ENCODE measurements at regions not wholly inside any gene's neighbourhood (a gene's known extent, or its start where the extent isn't known, plus 50 kb on each side); places are given as distances from the start of the nearest gene placed in this dataset.

GRCh38 chr5:136703036-136703435, 337.7 kb upstream of the TRPC7 start:
- TF ChIP-seq, protein P1, sequence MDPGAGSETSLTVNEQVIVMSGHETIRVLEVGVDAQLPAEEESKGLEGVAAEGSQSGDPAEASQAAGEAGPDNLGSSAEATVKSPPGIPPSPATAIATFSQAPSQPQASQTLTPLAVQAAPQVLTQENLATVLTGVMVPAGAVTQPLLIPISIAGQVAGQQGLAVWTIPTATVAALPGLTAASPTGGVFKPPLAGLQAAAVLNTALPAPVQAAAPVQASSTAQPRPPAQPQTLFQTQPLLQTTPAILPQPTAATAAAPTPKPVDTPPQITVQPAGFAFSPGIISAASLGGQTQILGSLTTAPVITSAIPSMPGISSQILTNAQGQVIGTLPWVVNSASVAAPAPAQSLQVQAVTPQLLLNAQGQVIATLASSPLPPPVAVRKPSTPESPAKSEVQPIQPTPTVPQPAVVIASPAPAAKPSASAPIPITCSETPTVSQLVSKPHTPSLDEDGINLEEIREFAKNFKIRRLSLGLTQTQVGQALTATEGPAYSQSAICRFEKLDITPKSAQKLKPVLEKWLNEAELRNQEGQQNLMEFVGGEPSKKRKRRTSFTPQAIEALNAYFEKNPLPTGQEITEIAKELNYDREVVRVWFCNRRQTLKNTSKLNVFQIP (CRISPR knock-in tag; IDR thresholded peaks at IDR 0.05; ENCODE audit: borderline replicate concordance, low read depth), result no peak
- ATAC-seq, result no peak

- TF ChIP-seq TOX (CRISPR knock-in tag; IDR thresholded peaks at IDR 0.05; ENCODE audit: borderline replicate concordance), result no peak
- no peak for ATAC-seq
Observed at GRCh38 chr5:136701191-136701590, 335.8 kb upstream of the TRPC7 start.

DNA sequence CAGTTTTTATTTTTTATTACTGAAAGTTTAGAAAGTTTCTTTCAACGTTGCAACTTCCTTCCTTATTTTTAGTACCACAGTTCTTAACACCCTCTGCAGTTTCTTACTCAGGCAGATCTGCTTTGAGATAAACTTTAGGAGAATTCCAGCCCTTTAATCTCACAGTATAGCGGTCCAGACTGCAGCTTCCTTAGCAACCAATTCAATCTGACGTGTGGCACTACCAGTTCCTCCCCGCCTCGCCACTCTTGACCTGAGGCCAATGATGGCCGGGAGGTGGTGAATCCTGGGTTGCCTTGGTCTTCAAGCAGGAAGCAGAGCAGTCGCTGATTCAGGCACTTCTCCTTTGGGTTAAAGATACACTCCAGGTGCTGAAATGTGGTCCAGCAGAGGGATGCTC, 334.3 kb upstream of the TRPC7 start:
- no peak for ATAC-seq
- no peak for TF ChIP-seq GLIS3 (CRISPR knock-in tag; IDR thresholded peaks at IDR 0.05)
- no peak for TF ChIP-seq ZFP30 (CRISPR knock-in tag; IDR thresholded peaks at IDR 0.05)
- no peak for TF ChIP-seq TCF4 (CRISPR knock-in tag; IDR thresholded peaks at IDR 0.05; ENCODE audit: borderline replicate concordance)
- no peak for TF ChIP-seq ZC3H10 (CRISPR knock-in tag; IDR thresholded peaks at IDR 0.05)
- TF ChIP-seq, protein P2, sequence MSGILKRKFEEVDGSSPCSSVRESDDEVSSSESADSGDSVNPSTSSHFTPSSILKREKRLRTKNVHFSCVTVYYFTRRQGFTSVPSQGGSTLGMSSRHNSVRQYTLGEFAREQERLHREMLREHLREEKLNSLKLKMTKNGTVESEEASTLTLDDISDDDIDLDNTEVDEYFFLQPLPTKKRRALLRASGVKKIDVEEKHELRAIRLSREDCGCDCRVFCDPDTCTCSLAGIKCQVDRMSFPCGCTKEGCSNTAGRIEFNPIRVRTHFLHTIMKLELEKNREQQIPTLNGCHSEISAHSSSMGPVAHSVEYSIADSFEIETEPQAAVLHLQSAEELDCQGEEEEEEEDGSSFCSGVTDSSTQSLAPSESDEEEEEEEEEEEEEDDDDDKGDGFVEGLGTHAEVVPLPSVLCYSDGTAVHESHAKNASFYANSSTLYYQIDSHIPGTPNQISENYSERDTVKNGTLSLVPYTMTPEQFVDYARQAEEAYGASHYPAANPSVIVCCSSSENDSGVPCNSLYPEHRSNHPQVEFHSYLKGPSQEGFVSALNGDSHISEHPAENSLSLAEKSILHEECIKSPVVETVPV (CRISPR knock-in tag; IDR thresholded peaks at IDR 0.05), result no peak
- no peak for TF ChIP-seq PPARA (CRISPR knock-in tag; IDR thresholded peaks at IDR 0.05; ENCODE audit: borderline replicate concordance)
- no peak for TF ChIP-seq ARNTL (CRISPR knock-in tag; IDR thresholded peaks at IDR 0.05; ENCODE audit: borderline replicate concordance, low read depth)
- no peak for TF ChIP-seq BACH2 (CRISPR knock-in tag; IDR thresholded peaks at IDR 0.05; ENCODE audit: borderline replicate concordance)
- no peak for TF ChIP-seq SNAI2 (CRISPR knock-in tag; IDR thresholded peaks at IDR 0.05)
- no peak for TF ChIP-seq TOX (CRISPR knock-in tag; IDR thresholded peaks at IDR 0.05; ENCODE audit: borderline replicate concordance)
- TF ChIP-seq, protein P1 (CRISPR knock-in tag; IDR thresholded peaks at IDR 0.05; ENCODE audit: borderline replicate concordance, low read depth), result no peak
- TF ChIP-seq ISL1 (CRISPR knock-in tag; IDR thresholded peaks at IDR 0.05), result no peak
- TF ChIP-seq CREB5 (CRISPR knock-in tag; IDR thresholded peaks at IDR 0.05; ENCODE audit: low read depth), result no peak
- TF ChIP-seq ESRRG (CRISPR knock-in tag; IDR thresholded peaks at IDR 0.05), result no peak
- TF ChIP-seq, protein P3, sequence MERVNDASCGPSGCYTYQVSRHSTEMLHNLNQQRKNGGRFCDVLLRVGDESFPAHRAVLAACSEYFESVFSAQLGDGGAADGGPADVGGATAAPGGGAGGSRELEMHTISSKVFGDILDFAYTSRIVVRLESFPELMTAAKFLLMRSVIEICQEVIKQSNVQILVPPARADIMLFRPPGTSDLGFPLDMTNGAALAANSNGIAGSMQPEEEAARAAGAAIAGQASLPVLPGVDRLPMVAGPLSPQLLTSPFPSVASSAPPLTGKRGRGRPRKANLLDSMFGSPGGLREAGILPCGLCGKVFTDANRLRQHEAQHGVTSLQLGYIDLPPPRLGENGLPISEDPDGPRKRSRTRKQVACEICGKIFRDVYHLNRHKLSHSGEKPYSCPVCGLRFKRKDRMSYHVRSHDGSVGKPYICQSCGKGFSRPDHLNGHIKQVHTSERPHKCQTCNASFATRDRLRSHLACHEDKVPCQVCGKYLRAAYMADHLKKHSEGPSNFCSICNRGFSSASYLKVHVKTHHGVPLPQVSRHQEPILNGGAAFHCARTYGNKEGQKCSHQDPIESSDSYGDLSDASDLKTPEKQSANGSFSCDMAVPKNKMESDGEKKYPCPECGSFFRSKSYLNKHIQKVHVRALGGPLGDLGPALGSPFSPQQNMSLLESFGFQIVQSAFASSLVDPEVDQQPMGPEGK (CRISPR knock-in tag; IDR thresholded peaks at IDR 0.05; ENCODE audit: borderline replicate concordance), result no peak
- TF ChIP-seq CSDC2 (CRISPR knock-in tag; IDR thresholded peaks at IDR 0.05), result no peak

DNA sequence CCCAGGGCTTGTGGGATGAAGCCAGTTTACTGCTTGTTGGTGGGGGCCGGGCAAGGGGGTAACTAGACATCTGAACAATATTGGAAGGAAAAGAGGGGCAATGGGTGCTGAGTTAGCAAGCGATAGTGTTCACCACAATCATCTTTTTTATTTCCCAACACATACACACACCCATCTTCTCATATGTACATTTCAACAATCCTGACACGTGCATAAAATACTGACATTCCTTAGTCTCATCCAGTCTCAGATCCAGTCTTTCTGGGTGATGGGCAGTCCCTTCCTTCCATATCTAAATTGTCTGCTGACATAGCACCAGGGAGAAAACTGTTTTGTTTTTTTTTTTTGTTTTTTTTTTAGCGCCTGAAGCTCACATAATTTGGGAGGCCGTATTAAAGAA, 333.6 kb upstream of the TRPC7 start:
- TF ChIP-seq ZFP30 (CRISPR knock-in tag; IDR thresholded peaks at IDR 0.05) (no peak), ZNF70 (CRISPR knock-in tag; IDR thresholded peaks at IDR 0.05) (no peak), ZC3H10 (CRISPR knock-in tag; IDR thresholded peaks at IDR 0.05) (no peak), CSDC2 (CRISPR knock-in tag; IDR thresholded peaks at IDR 0.05) (no peak), TOX (CRISPR knock-in tag; IDR thresholded peaks at IDR 0.05; ENCODE audit: borderline replicate concordance) (no peak)
- ATAC-seq, result no peak

GRCh38 chr5:136694258-136694657, 328.9 kb upstream of the TRPC7 start:
- no peak for ATAC-seq
- TF ChIP-seq CREB5 (CRISPR knock-in tag; IDR thresholded peaks at IDR 0.05; ENCODE audit: low read depth) (no peak), GLIS3 (CRISPR knock-in tag; IDR thresholded peaks at IDR 0.05) (no peak), OSR1 (CRISPR knock-in tag; IDR thresholded peaks at IDR 0.05) (no peak), BACH2 (CRISPR knock-in tag; IDR thresholded peaks at IDR 0.05; ENCODE audit: borderline replicate concordance) (no peak), ISL1 (CRISPR knock-in tag; IDR thresholded peaks at IDR 0.05) (no peak), ZNF70 (CRISPR knock-in tag; IDR thresholded peaks at IDR 0.05) (no peak), ZNF565 (CRISPR knock-in tag; conservative IDR thresholded peaks at IDR 0.05; ENCODE audit: low read depth) (no peak), TCF4 (CRISPR knock-in tag; IDR thresholded peaks at IDR 0.05; ENCODE audit: borderline replicate concordance) (no peak), PPARA (CRISPR knock-in tag; IDR thresholded peaks at IDR 0.05; ENCODE audit: borderline replicate concordance) (no peak), ARNTL (CRISPR knock-in tag; IDR thresholded peaks at IDR 0.05; ENCODE audit: borderline replicate concordance, low read depth) (no peak)
- TF ChIP-seq, protein P3 (CRISPR knock-in tag; IDR thresholded peaks at IDR 0.05; ENCODE audit: borderline replicate concordance), result no peak
- TF ChIP-seq, protein P1 (CRISPR knock-in tag; IDR thresholded peaks at IDR 0.05; ENCODE audit: borderline replicate concordance, low read depth), result no peak

Data from SK-N-SH treated with all-trans-retinoic acid at 6 μM for 48 hours (cell line).